PC-3 (cell line): ENCODE measurements at regions not wholly inside any gene's neighbourhood (a gene's known extent, or its start where the extent isn't known, plus 50 kb on each side); places are given as distances from the start of the nearest gene placed in this dataset.

Source experiments
- ATAC-seq: fragments of 200-7000 bp; cut with Tn5 transposase; 2 replicates; pipeline ENCODE4 v1.9.1; 2020; ENCODE audit warnings: mild to moderate bottlenecking, moderate library complexity
- BruUV-seq: library from RNA; stranded (reverse); fragments of 400-500 nt; replicated peaks from 2 replicates; lab custom pipeline; 2021; lab: Mats Ljungman, UMichigan
- CTCF ChIA-PET: fragments of 300-600 bp; sonication (Branson Sonifier 250); formaldehyde crosslinking; loops from one replicate; lab custom pipeline; 2022; ENCODE audit warnings: antibody characterized with exemption; lab: Charles Lee
- POLR2A ChIA-PET: fragments of 300-600 bp; sonication (Branson Sonifier 250); formaldehyde crosslinking; loops from one replicate; lab custom pipeline; 2022; ENCODE audit warnings: antibody characterized with exemption; ENCODE audit not compliant: unreplicated experiment; lab: Charles Lee
- DNase-seq: peaks from one replicate; pipeline ENCODE4 v3.0.0-alpha.2; 2015
- H2AFZ ChIP-seq: fragments of 300-600 bp; sonication (generic); 2 replicates; pipeline ENCODE4 v1.6.0; 2016; ENCODE audit warnings: antibody characterized with exemption, low read length
- H3F3A ChIP-seq: fragments of 300-600 bp; sonication (generic); one replicate; pipeline ENCODE4 v1.6.0; 2017; ENCODE audit warnings: antibody characterized with exemption, low read length, control low read depth, mild to moderate bottlenecking; ENCODE audit not compliant: unreplicated experiment
- H3K27ac ChIP-seq: fragments of 300-600 bp; sonication (generic); 2 replicates; pipeline ENCODE4 v1.5.1; 2016; ENCODE audit warnings: mild to moderate bottlenecking, low read length
- H3K27me3 ChIP-seq: fragments of 300-600 bp; sonication (generic); 2 replicates; pipeline ENCODE4 v1.6.1; 2016; ENCODE audit warnings: low read length, mixed read lengths
- H3K36me3 ChIP-seq: fragments of 300-600 bp; sonication (generic); 2 replicates; pipeline ENCODE4 v1.6.1; 2016; ENCODE audit warnings: low read depth, mixed run types, low read length, mixed read lengths
- H3K4me1 ChIP-seq: fragments of 300-600 bp; sonication (generic); 2 replicates; pipeline ENCODE4 v1.5.1; 2016; ENCODE audit warnings: low read length; ENCODE audit not compliant: insufficient read depth
- H3K4me2 ChIP-seq: fragments of 300-600 bp; sonication (generic); 2 replicates; pipeline ENCODE4 v1.6.0; 2016; ENCODE audit warnings: low read length
- H3K4me3 ChIP-seq: fragments of 300-600 bp; sonication (generic); 2 replicates; pipeline ENCODE4 v1.5.1; 2016; ENCODE audit warnings: mild to moderate bottlenecking, low read length, mixed read lengths
- H3K79me2 ChIP-seq: fragments of 300-600 bp; sonication (generic); 2 replicates; pipeline ENCODE4 v1.6.1; 2017; ENCODE audit warnings: low read length, mixed read lengths
- H3K9ac ChIP-seq: fragments of 300-600 bp; sonication (generic); 2 replicates; pipeline ENCODE4 v1.6.0; 2016; ENCODE audit warnings: mild to moderate bottlenecking, low read length
- H3K9me2 ChIP-seq: fragments of 300-600 bp; sonication (generic); replicated peaks from 2 replicates; pipeline ENCODE4 v1.6.1; 2016; ENCODE audit warnings: mixed run types, low read length, mixed read lengths
- H3K9me3 ChIP-seq: fragments of 300-600 bp; sonication (generic); 2 replicates; pipeline ENCODE4 v1.6.1; 2016; ENCODE audit warnings: low read length, mixed read lengths
- H4K20me1 ChIP-seq: fragments of 300-600 bp; sonication (generic); 2 replicates; pipeline ENCODE4 v1.6.1; 2016; ENCODE audit warnings: low read length, mixed read lengths
- EZH2 ChIP-seq: fragments of 300-600 bp; sonication (generic); IDR thresholded peaks from one replicate; pipeline ENCODE4 v1.6.1; 2017; ENCODE audit warnings: antibody characterized with exemption, mild to moderate bottlenecking, low read length; ENCODE audit not compliant: unreplicated experiment
- EZH2phosphoT487 ChIP-seq: fragments of 300-600 bp; sonication (generic); IDR thresholded peaks from 2 replicates; pipeline ENCODE4 v1.6.1; 2018; ENCODE audit warnings: mild to moderate bottlenecking, antibody characterized with exemption, low read length, borderline replicate concordance
- intact Hi-C: fragments of 100-400 bp; cut with micrococcal nuclease; formaldehyde crosslinking; loops from 2 replicates; pipeline ENCODE4 v1.9.0; 2023
- TF ChIP-seq, protein P1 (sequence below): fragments of 300-600 bp; sonication (generic); conservative IDR thresholded peaks from 2 replicates; pipeline ENCODE4 v1.5.1; 2017; ENCODE audit warnings: antibody characterized with exemption, low read depth, mild to moderate bottlenecking, low read length

DNA sequence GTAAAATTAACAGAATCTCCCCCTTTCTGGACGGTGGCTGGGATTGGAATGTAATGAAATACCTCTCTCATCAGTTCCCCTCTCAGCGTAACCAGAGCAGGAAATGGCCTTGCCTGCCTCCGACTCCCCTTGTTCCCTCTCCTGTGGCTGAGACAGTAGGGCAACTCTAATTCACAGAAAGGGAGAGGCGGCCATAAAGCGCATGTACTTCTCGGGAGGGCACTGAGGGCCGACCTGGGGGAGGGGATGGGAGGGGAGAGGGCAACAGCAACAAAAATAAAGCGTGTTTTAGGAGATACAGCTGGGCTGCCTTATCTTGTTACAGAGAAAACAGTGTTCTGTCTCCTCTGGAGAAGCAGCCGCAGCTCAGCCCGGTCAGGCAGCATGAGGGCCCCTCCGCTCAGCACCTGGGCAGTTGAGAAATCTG is 783.3 kb upstream of the ARRDC4 start:
- Histone ChIP-seq H3K9ac (no peak overlapping the region), H3K9me3 (no peaks in the 10 kb centered on the region), H3K4me1 (no peaks in the 10 kb centered on the region), H3K9me2 (no peaks in the 10 kb centered on the region), H3K36me3 (no peaks in the 10 kb centered on the region), H3K27me3 (peaks cover 13% of the 10 kb centered on the region; the same call in 1 of the 2 replicates), H4K20me1 (no peaks in the 10 kb centered on the region), H3F3A (no peaks in the 10 kb centered on the region), H2AFZ (no peak overlapping the region), H3K4me2 (no peak overlapping the region), H3K79me2 (no peaks in the 10 kb centered on the region), H3K4me3 (no peak overlapping the region), H3K27ac (no peak overlapping the region)
- CTCF ChIA-PET, result no interaction called here
- ATAC-seq (no peak), DNase-seq (no peak)
- no TSS peak for BruUV-seq
- TF ChIP-seq EZH2phosphoT487, result no peak
- POLR2A ChIA-PET, result no interaction called here
- intact Hi-C loops, result no loop called here

GRCh38 chr15:97182581-97182980 is 777.9 kb upstream of the ARRDC4 start:
- Histone ChIP-seq H4K20me1 (no peaks in the 10 kb centered on the region), H3F3A (no peaks in the 10 kb centered on the region), H3K9me2 (no peaks in the 10 kb centered on the region), H3K79me2 (no peaks in the 10 kb centered on the region), H2AFZ (no peak overlapping the region), H3K9ac (no peak overlapping the region), H3K9me3 (no peaks in the 10 kb centered on the region), H3K27me3 (no peaks in the 10 kb centered on the region), H3K4me3 (no peak overlapping the region), H3K27ac (no peak overlapping the region), H3K4me2 (no peak overlapping the region), H3K4me1 (no peaks in the 10 kb centered on the region), H3K36me3 (no peaks in the 10 kb centered on the region)
- BruUV-seq, result no TSS peak
- TF ChIP-seq, protein P1, sequence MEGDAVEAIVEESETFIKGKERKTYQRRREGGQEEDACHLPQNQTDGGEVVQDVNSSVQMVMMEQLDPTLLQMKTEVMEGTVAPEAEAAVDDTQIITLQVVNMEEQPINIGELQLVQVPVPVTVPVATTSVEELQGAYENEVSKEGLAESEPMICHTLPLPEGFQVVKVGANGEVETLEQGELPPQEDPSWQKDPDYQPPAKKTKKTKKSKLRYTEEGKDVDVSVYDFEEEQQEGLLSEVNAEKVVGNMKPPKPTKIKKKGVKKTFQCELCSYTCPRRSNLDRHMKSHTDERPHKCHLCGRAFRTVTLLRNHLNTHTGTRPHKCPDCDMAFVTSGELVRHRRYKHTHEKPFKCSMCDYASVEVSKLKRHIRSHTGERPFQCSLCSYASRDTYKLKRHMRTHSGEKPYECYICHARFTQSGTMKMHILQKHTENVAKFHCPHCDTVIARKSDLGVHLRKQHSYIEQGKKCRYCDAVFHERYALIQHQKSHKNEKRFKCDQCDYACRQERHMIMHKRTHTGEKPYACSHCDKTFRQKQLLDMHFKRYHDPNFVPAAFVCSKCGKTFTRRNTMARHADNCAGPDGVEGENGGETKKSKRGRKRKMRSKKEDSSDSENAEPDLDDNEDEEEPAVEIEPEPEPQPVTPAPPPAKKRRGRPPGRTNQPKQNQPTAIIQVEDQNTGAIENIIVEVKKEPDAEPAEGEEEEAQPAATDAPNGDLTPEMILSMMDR, result no peak
- TF ChIP-seq EZH2 (no peak), EZH2phosphoT487 (no peak)
- intact Hi-C loops, result no loop called here
- DNase-seq, result no peak
- no peak for ATAC-seq
- CTCF ChIA-PET, result no interaction called here
- POLR2A ChIA-PET, result no interaction called here

GRCh38 chr15:97189162-97189780 is 771.2 kb upstream of the ARRDC4 start:
- ChIA-PET POLR2A (no interaction called here), CTCF (no interaction called here)
- Histone ChIP-seq H3K79me2 (no peaks in the 10 kb centered on the region), H3K9ac (no peak overlapping the region), H3K27me3 (no peaks in the 10 kb centered on the region), H3K9me2 (no peaks in the 10 kb centered on the region), H2AFZ (no peak overlapping the region), H3K36me3 (no peaks in the 10 kb centered on the region), H3K4me2 (no peak overlapping the region), H3F3A (no peaks in the 10 kb centered on the region), H3K4me3 (no peak overlapping the region), H3K4me1 (no peaks in the 10 kb centered on the region), H3K9me3 (0 out of 2 replicates have a peak, but pooled peaks cover 4% of the 10 kb centered on the region), H3K27ac (no peak overlapping the region), H4K20me1 (no peaks in the 10 kb centered on the region)
- BruUV-seq, result no TSS peak
- DNase-seq, result no peak
- no peak for ATAC-seq
- TF ChIP-seq, protein P1, result no peak
- TF ChIP-seq EZH2phosphoT487 (no peak), EZH2 (no peak)
- intact Hi-C loops, result no loop called here
